ENCODE measurements at regions not wholly inside any gene's neighbourhood (a gene's known extent, or its start where the extent isn't known, plus 50 kb on each side); places are given as distances from the start of the nearest gene placed in this dataset.

DNA sequence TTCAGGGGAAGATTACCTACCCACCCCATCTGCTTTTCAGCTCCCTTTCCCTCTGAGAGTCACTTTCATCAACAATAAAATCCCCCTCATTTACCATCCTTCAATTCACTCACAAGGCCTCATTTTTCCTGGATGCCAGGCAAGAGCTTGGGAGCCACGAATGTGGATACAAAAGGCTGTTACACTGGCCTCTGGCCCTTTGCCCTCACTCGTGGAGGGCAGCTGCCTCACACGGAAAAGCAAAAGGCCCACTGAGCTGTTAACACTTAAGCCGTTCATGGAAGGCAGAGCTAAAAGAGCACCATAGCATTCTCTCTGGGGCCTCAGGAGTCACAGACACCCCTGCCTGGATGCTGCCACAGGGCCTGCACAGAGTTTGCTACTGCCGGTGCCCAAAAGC is 102.4 kb upstream of the TUSC7 start:
- H3K18ac ChIP-seq (ENCODE audit: low read depth, low read length): no peak overlapping the region
- no peak overlapping the region for H3K27ac ChIP-seq (ENCODE audit: insufficient read depth, low read length)
- 50% methylated on average over 1 of the region's 5 CpGs; no CpG with 5 or more reads in 1 of the 2 experiments for WGBS, 2 experiments (ENCODE audit: extremely low coverage in 2 of 2, insufficient read length in 1 of 2)
- H3K27me3 ChIP-seq (ENCODE audit: control insufficient read depth, insufficient read depth, low read length): no peaks in the 10 kb centered on the region
- H3K79me1 ChIP-seq (ENCODE audit: low read depth in 1 of 2, low read length in 2 of 2): no peaks in the 10 kb centered on the region
- DNase-seq (no peak), ATAC-seq (ENCODE audit: low read depth) (no peak)
- H2AFZ ChIP-seq (replicated peaks; ENCODE audit: low read length, poor library complexity): no peak overlapping the region
- no peak overlapping the region for H4K91ac ChIP-seq (ENCODE audit: insufficient read depth, low read depth, low read length)
- H3K14ac ChIP-seq (replicated peaks; ENCODE audit: low read depth, low read length): no peak overlapping the region
- H3K56ac ChIP-seq (ENCODE audit: extremely low read depth, insufficient read depth, low read length): no peak overlapping the region
- no peak overlapping the region for H4K8ac ChIP-seq (ENCODE audit: low read depth in 2 of 2, low read length in 2 of 2)
- TF ChIP-seq MXI1 (IDR thresholded peaks at IDR 0.05; ENCODE audit: borderline replicate concordance, low read depth, low read length) (no peak), SMC3 (IDR thresholded peaks at IDR 0.05; ENCODE audit: low read depth, low read length) (no peak), BHLHE40 (IDR thresholded peaks at IDR 0.05; ENCODE audit: low read depth, low read length) (no peak), MAZ (IDR thresholded peaks at IDR 0.05; ENCODE audit: borderline replicate concordance, low read depth, low read length) (no peak), FOS (IDR thresholded peaks at IDR 0.05; ENCODE audit: low read depth, low read length) (no peak), MAFK (IDR thresholded peaks at IDR 0.05; ENCODE audit: low read depth, low read length) (no peak), RCOR1 (IDR thresholded peaks at IDR 0.05; ENCODE audit: insufficient replicate concordance, low read length) (no peak), CEBPB (IDR thresholded peaks at IDR 0.05; ENCODE audit: low read depth, low read length) (no peak), POLR2A (IDR thresholded peaks at IDR 0.05; ENCODE audit: low read depth, low read length) (no peak), NFE2L2 (IDR thresholded peaks at IDR 0.05; ENCODE audit: low read depth, low read length) (no peak), USF2 (IDR thresholded peaks at IDR 0.05; ENCODE audit: low read depth, low read length) (no peak), RAD21 (IDR thresholded peaks at IDR 0.05; ENCODE audit: low read length) (no peak), RFX5 (IDR thresholded peaks at IDR 0.05; ENCODE audit: low read depth, low read length) (no peak), CHD1 (IDR thresholded peaks at IDR 0.05; ENCODE audit: low read depth, low read length) (no peak), ELK1 (IDR thresholded peaks at IDR 0.05; ENCODE audit: borderline replicate concordance, low read depth, low read length) (no peak)
- TF ChIP-seq, protein P1, sequence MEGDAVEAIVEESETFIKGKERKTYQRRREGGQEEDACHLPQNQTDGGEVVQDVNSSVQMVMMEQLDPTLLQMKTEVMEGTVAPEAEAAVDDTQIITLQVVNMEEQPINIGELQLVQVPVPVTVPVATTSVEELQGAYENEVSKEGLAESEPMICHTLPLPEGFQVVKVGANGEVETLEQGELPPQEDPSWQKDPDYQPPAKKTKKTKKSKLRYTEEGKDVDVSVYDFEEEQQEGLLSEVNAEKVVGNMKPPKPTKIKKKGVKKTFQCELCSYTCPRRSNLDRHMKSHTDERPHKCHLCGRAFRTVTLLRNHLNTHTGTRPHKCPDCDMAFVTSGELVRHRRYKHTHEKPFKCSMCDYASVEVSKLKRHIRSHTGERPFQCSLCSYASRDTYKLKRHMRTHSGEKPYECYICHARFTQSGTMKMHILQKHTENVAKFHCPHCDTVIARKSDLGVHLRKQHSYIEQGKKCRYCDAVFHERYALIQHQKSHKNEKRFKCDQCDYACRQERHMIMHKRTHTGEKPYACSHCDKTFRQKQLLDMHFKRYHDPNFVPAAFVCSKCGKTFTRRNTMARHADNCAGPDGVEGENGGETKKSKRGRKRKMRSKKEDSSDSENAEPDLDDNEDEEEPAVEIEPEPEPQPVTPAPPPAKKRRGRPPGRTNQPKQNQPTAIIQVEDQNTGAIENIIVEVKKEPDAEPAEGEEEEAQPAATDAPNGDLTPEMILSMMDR (conservative IDR thresholded peaks at IDR 0.05; ENCODE audit: low read depth, low read length): no peak
- no peak overlapping the region for H3K9ac ChIP-seq (ENCODE audit: low read depth, low read length)
- H3K4me2 ChIP-seq (ENCODE audit: low read depth, low read length): no peak overlapping the region
- no peak overlapping the region for H2BK5ac ChIP-seq (ENCODE audit: low read depth, low read length, poor library complexity, severe bottlenecking)
- no peak overlapping the region for H2BK20ac ChIP-seq (ENCODE audit: low read depth, low read length)
- no peak overlapping the region for H3K4ac ChIP-seq (ENCODE audit: low read depth, low read length)
- no peak overlapping the region for H2AK5ac ChIP-seq (ENCODE audit: low read depth, low read length)
- no peaks in the 10 kb centered on the region for H3K36me3 ChIP-seq (ENCODE audit: control insufficient read depth, insufficient read depth, low read length)
- H2BK15ac ChIP-seq (ENCODE audit: low read depth, low read length): no peak overlapping the region
- ChIA-PET POLR2A (ENCODE audit: unreplicated experiment) (no interaction called here), CTCF (no interaction called here)
- in situ Hi-C loops (cut with MboI; ENCODE audit: low sequenced_read_pairs) (no loop called here), intact Hi-C loops (cut with micrococcal nuclease) (no loop called here), dilution Hi-C loops (cut with HindIII; ENCODE audit: low sequenced_read_pairs, unreplicated experiment) (no loop called here)
- peaks cover 8% of the 10 kb centered on the region for H3K9me3 ChIP-seq (ENCODE audit: control insufficient read depth, insufficient read depth, low read length)
- no TSS peak for BruUV-seq (replicated peaks)
- H3K4me1 ChIP-seq (ENCODE audit: control insufficient read depth, insufficient read depth, low read length): no peaks in the 10 kb centered on the region
- H2AK9ac ChIP-seq (replicated peaks; ENCODE audit: low read depth, low read length, poor library complexity): no peak overlapping the region
- no peaks in the 10 kb centered on the region for H4K20me1 ChIP-seq (ENCODE audit: insufficient read depth, low read length)
- no peak overlapping the region for H4K5ac ChIP-seq (ENCODE audit: low read depth, low read length)
- H3K4me3 ChIP-seq (ENCODE audit: insufficient read depth, low read depth, low read length): no peak overlapping the region
- H2BK120ac ChIP-seq (ENCODE audit: low read depth, low read length): no peak overlapping the region
- H3K9me1 ChIP-seq (ENCODE audit: insufficient read depth, low read length): no peaks in the 10 kb centered on the region
- no peak overlapping the region for H3K23ac ChIP-seq (ENCODE audit: low read depth, low read length)
